Urinary bladder (tissue), 3 donors: ENCODE measurements at regions not wholly inside any gene's neighbourhood (a gene's known extent, or its start where the extent isn't known, plus 50 kb on each side); places are given as distances from the start of the nearest gene placed in this dataset.

Experiments used
- DNase-seq: peaks from one replicate; pipeline ENCODE4 v3.0.0-alpha.2; 2015; ENCODE audit errors: extremely low spot score
- H3K27ac ChIP-seq: one replicate; pipeline ENCODE4 v1.5.1; 2013; ENCODE audit warnings: low read depth, mild to moderate bottlenecking, moderate library complexity
- H3K36me3 ChIP-seq: one replicate; pipeline ENCODE4 v1.6.1; 2013; ENCODE audit warnings: mild to moderate bottlenecking, moderate library complexity; ENCODE audit not compliant: insufficient read depth
- H3K4me1 ChIP-seq: one replicate; pipeline ENCODE4 v1.6.1; 2013; ENCODE audit warnings: mild to moderate bottlenecking, moderate library complexity; ENCODE audit not compliant: insufficient read depth
- H3K4me3 ChIP-seq: one replicate; pipeline ENCODE4 v1.5.1; 2013; ENCODE audit warnings: low read depth, low read length
- WGBS: extraction: QIAGEN DNeasy Blood & Tissue Kit; methylation state at CpG from one replicate; pipeline ENCODE4 v1.1.7; 2013; 5-methylcytosine and 5-hydroxymethylcytosine counted together
- donor health status: healthy with polysubstance abuse.
- donor health status: healthy.

DNA sequence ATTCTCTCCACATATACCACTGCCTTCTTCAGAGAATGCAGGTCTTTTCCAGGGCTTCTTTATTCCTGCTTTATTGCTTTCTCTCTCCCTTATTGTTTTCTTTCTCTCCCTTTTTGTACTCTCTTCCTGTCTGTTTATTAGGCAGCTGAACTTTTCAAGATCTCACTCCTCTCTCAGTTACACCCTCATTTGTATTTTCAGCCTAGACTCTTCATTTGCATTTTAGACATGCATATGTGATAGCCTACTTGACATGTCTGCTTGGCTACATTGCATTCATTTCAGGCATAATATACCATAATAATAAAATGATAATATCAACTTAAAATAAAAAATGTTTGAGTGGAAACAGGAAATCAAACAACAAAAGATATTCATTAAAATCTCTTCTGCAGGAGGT, 377.9 kb upstream of the TNC start:
- no peak for DNase-seq
- Histone ChIP-seq H3K4me1 (no peaks in the 10 kb centered on the region), H3K27ac (no peak overlapping the region), H3K4me3 (no peak overlapping the region), H3K36me3 (no peaks in the 10 kb centered on the region)

DNA sequence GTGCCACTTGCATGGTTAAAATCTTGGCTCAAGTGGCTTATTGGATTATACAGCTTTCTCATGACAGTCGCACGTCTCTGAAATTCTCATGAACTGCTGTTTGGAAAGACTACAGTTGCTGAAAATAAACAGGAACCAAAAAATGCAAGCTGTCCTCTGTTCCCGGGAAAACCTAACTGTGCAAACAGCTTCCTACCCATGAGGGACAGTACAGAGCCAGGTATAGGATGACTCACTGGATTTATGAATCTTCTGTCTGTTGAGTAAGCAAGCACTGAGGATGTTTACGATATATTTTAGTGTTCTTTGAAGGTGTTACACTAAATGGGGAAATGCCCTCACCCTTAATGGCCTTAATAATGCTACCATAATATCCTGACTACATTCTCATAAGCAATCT, 380.3 kb upstream of the TNC start:
- DNase-seq, result no peak
- WGBS, result 60% methylated on average over 4 of the region's 4 CpGs

GRCh38 chr9:115507148-115507547, 389.2 kb upstream of the TNC start:
- H3K4me1 ChIP-seq, result no peaks in the 10 kb centered on the region
- H3K27ac ChIP-seq, result no peak overlapping the region
- no peak for DNase-seq
- H3K36me3 ChIP-seq, result no peaks in the 10 kb centered on the region
- H3K4me3 ChIP-seq, result no peak overlapping the region

More for the DNA sequence above, 380.3 kb upstream of the TNC start:
- Histone ChIP-seq H3K27ac (no peak overlapping the region), H3K4me3 (no peak overlapping the region), H3K4me1 (no peaks in the 10 kb centered on the region), H3K36me3 (no peaks in the 10 kb centered on the region)

GRCh38 chr9:115513148-115513547, 395.2 kb upstream of the TNC start:
- Histone ChIP-seq H3K4me3 (no peak overlapping the region), H3K36me3 (no peaks in the 10 kb centered on the region), H3K4me1 (no peaks in the 10 kb centered on the region), H3K27ac (no peak overlapping the region)
- 79% methylated on average over 3 of the region's 3 CpGs for WGBS
- DNase-seq, result no peak

GRCh38 chr9:115514454-115514853, 396.5 kb upstream of the TNC start:
- Histone ChIP-seq H3K4me3 (no peak overlapping the region), H3K36me3 (no peaks in the 10 kb centered on the region), H3K4me1 (no peaks in the 10 kb centered on the region), H3K27ac (no peak overlapping the region)
- no peak for DNase-seq

DNA sequence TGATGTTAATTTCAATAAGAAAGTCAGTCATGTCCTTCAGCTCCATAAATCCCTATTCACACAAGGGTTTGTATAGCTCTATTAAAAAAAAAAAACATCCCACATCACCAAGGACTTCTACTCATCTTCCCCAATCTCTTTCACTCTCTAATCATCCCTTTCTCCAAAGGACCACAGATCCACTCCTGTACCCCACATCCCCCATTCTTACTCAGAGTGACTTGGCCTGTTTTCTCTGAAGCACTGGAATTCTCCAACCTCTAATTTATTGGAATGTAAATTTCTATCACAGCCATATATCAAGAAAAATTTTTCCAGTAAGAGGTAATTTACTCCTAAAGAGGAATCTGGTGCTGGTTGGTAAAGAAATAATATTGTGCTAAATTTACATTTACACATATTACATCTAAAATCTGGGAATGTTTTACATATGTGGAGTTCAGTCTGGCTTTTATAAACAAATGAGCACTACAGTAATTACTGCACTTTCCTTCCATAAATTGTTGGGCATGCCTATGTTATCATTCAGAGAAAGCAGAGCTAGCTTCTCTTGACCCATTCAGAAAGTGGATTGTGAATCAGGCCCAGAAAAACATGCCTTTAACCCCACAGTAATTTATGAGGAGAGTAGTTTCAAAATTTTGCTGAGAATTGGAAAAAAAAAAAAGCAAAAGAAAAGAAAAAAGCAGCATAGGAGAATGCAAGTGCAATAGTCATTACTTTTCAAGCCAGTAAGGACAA, 399.5 kb upstream of the TNC start:
- H3K27ac ChIP-seq, result no peak overlapping the region
- H3K4me1 ChIP-seq, result no peaks in the 10 kb centered on the region
- H3K36me3 ChIP-seq, result no peaks in the 10 kb centered on the region
- no peak for DNase-seq
- no peak overlapping the region for H3K4me3 ChIP-seq

GRCh38 chr9:115520646-115521045, 402.7 kb upstream of the TNC start:
- 66% methylated on average over 3 of the region's 3 CpGs for WGBS
- no peaks in the 10 kb centered on the region for H3K36me3 ChIP-seq
- H3K4me3 ChIP-seq, result no peak overlapping the region
- H3K4me1 ChIP-seq, result no peaks in the 10 kb centered on the region
- no peak overlapping the region for H3K27ac ChIP-seq
- DNase-seq, result no peak

DNA sequence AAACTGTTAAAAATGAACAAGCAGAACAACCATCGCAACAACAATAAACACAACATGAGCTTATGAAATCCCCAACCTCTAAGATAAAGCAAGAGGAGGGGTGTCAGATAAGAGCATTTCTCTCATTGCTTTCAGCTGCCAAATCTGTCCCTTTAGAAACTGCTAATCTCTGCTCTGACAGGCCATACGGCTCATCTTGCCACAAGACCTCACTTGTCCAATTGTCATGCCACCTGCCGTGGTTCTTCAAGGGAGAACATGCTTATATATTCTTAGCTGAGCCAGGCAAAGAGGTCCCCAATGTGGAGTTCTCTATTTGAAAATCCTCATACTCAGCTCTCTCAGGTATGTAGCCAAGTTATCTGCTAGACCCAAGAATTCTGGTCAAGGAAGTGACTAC, 405.0 kb upstream of the TNC start:
- WGBS, result 91% methylated on average over 3 of the region's 3 CpGs
- no peak overlapping the region for H3K4me3 ChIP-seq
- no peaks in the 10 kb centered on the region for H3K36me3 ChIP-seq
- H3K4me1 ChIP-seq, result no peaks in the 10 kb centered on the region
- no peak overlapping the region for H3K27ac ChIP-seq
- no peak for DNase-seq

- 15% methylated on average over 3 of the region's 3 CpGs for WGBS
- DNase-seq, result peak; percentile 72
- H3K4me3 ChIP-seq, result no peak overlapping the region
- H3K4me1 ChIP-seq, result no peaks in the 10 kb centered on the region
- no peaks in the 10 kb centered on the region for H3K36me3 ChIP-seq
- H3K27ac ChIP-seq, result no peak overlapping the region
Measured at GRCh38 chr9:115524453-115525059, 406.6 kb upstream of the TNC start.

DNA sequence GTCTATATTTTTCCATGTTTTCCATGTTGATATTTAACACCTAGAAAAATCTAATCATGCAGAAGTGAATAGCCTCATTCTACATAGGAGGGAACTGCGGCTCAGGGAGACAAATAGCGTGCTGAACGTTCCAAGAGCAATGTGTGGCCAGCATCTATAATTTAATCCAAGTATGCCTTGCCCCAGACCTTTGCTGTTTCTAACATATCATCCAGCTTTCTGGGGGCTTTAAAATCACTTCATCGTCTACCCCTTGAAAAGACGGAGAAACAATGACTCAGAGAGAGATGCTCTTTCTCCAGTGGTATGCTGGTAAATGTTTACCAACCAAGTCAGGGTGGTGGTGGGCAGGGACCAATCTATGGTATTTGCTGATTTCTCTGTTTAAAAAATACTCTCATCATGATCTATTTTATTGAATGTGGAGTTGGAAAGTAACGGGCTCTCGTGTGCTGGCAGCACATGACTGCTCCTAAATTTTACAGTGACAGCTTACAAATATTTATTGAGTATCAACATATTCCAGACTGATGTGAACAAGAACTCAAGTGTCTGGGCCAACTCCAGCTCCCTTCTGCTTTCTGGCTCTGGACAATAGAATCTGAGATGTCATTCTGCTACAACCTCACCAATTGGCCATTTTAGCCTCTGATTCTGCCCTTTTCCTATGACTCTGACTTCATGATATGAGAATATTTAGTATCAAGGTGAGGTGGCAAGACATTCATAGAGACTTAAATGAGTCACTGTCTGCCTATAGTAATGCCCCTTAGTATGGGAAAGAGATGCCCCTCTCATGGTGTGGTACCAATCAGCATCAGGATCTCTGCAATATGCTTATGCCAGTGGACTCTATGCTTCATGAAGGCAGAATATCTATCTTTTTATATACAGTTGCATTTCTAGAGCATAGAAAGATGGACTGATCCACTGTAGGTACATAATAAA, 407.4 kb upstream of the TNC start:
- WGBS, result 47% methylated on average over 7 of the region's 7 CpGs
- no peaks in the 10 kb centered on the region for H3K4me1 ChIP-seq
- H3K4me3 ChIP-seq, result no peak overlapping the region
- no peak overlapping the region for H3K27ac ChIP-seq
- no peak for DNase-seq
- H3K36me3 ChIP-seq, result no peaks in the 10 kb centered on the region

- H3K4me1 ChIP-seq, result no peaks in the 10 kb centered on the region
- no peak overlapping the region for H3K27ac ChIP-seq
- no peak for DNase-seq
- 48% methylated on average over 1 of the region's 1 CpG for WGBS
- H3K4me3 ChIP-seq, result no peak overlapping the region
- H3K36me3 ChIP-seq, result no peaks in the 10 kb centered on the region
Measured at GRCh38 chr9:115531410-115532125, 413.6 kb upstream of the TNC start.

GRCh38 chr9:115533511-115533910, 415.6 kb upstream of the TNC start:
- H3K4me3 ChIP-seq, result no peak overlapping the region
- no peaks in the 10 kb centered on the region for H3K4me1 ChIP-seq
- DNase-seq, result no peak
- H3K36me3 ChIP-seq, result no peaks in the 10 kb centered on the region
- H3K27ac ChIP-seq, result no peak overlapping the region

DNA sequence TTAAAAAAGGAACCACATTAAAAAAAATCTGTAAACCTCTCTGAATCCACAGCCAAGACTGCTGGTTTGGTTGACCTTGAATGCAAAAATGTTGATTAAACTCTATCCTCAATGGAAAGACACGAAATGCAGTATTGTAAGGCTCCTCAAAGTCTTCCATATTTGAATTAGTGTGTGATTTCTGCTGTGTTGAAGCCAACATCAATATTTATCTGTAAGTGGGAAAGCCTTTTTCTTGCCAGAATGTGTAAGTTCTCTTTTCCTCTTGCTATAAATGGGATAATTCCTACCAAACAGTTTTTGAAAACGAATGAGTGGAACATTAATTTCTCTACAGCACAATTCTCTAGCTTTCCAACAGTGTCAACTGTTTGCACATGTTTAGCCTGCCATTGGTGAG, 422.1 kb upstream of the TNC start:
- Histone ChIP-seq H3K27ac (no peak overlapping the region), H3K36me3 (no peaks in the 10 kb centered on the region), H3K4me1 (no peaks in the 10 kb centered on the region), H3K4me3 (no peak overlapping the region)
- DNase-seq, result no peak
- WGBS, result 47% methylated on average over 2 of the region's 2 CpGs
